ENCODE measurements at regions not wholly inside any gene's neighbourhood (a gene's known extent, or its start where the extent isn't known, plus 50 kb on each side); places are given as distances from the start of the nearest gene placed in this dataset.

DNA sequence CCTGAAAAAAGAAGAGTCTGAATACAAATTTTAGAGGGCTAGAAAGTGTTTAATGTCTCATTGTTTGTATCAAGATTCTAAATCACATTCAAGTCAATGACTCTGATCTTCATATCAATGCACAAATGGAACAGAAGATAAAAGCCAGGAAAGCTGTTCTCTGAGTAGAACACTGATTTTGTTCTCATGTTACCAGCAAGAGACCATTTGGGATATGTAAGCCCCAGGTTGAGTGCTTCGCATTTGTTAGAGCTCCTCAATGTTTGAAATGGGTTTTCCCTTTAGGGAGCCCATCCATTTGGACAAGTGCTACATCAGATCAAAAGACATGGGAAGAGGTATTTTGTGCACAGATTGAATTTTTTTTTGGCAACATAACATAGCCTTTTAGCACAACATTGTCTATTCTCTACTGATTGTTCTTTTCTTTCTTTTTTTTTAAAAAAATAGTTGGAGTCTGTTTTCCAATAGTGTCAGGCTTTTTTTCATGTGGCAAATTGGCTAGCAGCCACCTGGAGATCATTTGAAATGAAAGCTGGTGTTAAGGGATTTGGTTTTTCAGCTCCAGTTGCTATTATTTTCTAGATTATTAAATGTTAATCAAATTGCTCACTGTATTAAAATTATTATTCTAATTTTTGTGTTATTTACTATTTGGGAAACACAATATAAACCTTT, 74.5 kb upstream of the ZPLD1 start:
- TF ChIP-seq, protein P1, sequence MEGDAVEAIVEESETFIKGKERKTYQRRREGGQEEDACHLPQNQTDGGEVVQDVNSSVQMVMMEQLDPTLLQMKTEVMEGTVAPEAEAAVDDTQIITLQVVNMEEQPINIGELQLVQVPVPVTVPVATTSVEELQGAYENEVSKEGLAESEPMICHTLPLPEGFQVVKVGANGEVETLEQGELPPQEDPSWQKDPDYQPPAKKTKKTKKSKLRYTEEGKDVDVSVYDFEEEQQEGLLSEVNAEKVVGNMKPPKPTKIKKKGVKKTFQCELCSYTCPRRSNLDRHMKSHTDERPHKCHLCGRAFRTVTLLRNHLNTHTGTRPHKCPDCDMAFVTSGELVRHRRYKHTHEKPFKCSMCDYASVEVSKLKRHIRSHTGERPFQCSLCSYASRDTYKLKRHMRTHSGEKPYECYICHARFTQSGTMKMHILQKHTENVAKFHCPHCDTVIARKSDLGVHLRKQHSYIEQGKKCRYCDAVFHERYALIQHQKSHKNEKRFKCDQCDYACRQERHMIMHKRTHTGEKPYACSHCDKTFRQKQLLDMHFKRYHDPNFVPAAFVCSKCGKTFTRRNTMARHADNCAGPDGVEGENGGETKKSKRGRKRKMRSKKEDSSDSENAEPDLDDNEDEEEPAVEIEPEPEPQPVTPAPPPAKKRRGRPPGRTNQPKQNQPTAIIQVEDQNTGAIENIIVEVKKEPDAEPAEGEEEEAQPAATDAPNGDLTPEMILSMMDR (IDR thresholded peaks at IDR 0.05; ENCODE audit: low read length) = no peak
- no peak for TF ChIP-seq EZH2 (optimal IDR thresholded peaks at IDR 0.05; ENCODE audit: low read depth, low read length)

Measured in MM.1S (cell line).